ENCODE measurements at regions not wholly inside any gene's neighbourhood (a gene's known extent, or its start where the extent isn't known, plus 50 kb on each side); places are given as distances from the start of the nearest gene placed in this dataset.
A peak's percentile ranks its signal among the peaks of the same experiment; 100 is the strongest.

DNA sequence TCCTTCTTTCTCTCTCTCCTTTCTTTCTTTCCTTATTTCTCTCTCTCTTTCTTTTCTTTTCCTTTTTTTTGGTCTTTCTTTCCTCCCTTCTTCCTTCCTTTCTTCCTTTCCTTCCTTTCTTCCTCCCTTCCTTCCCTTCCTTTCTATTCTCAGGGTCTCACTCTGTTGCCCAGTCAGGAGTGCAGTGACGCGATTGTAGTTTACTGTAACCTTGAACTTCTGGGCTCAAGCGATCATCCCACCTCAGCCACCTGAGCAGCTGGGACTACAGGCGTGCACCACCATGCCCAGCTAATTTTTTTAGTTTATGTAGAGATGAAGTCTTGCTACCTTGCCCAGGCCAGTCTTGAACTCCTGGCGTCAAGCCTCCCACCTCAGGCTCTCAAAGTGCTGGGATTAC, 83.8 kb upstream of the PPM1B start:
- H3K27ac ChIP-seq (ENCODE audit: low read length), result no peak overlapping the region
- H3K9me3 Mint-ChIP-seq, result no peaks in the 10 kb centered on the region
- no peaks in the 10 kb centered on the region for H3K9me3 ChIP-seq (ENCODE audit: control insufficient read depth, insufficient read depth, low read length)
- TF ChIP-seq, protein P1, sequence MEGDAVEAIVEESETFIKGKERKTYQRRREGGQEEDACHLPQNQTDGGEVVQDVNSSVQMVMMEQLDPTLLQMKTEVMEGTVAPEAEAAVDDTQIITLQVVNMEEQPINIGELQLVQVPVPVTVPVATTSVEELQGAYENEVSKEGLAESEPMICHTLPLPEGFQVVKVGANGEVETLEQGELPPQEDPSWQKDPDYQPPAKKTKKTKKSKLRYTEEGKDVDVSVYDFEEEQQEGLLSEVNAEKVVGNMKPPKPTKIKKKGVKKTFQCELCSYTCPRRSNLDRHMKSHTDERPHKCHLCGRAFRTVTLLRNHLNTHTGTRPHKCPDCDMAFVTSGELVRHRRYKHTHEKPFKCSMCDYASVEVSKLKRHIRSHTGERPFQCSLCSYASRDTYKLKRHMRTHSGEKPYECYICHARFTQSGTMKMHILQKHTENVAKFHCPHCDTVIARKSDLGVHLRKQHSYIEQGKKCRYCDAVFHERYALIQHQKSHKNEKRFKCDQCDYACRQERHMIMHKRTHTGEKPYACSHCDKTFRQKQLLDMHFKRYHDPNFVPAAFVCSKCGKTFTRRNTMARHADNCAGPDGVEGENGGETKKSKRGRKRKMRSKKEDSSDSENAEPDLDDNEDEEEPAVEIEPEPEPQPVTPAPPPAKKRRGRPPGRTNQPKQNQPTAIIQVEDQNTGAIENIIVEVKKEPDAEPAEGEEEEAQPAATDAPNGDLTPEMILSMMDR (IDR thresholded peaks at IDR 0.05), result no peak
- peaks cover 12 to 18% of the 10 kb centered on the region in 2 donors for H3K4me1 Mint-ChIP-seq
- H3K4me3 Mint-ChIP-seq, result no peak overlapping the region
- 95% methylated on average over 5 of the region's 5 CpGs for whole genome bisulfite sequencing (ENCODE audit: insufficient coverage)
- H3K27me3 ChIP-seq (ENCODE audit: control insufficient read depth, insufficient read depth, low read length), result no peaks in the 10 kb centered on the region
- H3K27ac Mint-ChIP-seq, result no peak overlapping the region
- peaks cover 11% of the 10 kb centered on the region for H3K4me1 ChIP-seq (ENCODE audit: control insufficient read depth, insufficient read depth, low read length)
- H3K36me3 ChIP-seq (ENCODE audit: control insufficient read depth, insufficient read depth, low read length), result no peaks in the 10 kb centered on the region
- no peak for ATAC-seq
- no peaks in the 10 kb centered on the region for H3K27me3 Mint-ChIP-seq (ENCODE audit: low read depth in 2 of 2)
- no peaks in the 10 kb centered on the region for H3K36me3 Mint-ChIP-seq
- intact Hi-C loops (cut with micrococcal nuclease), result loop anchor here (5.0 kb wide), 4 partner anchors 82 to 872 kb away; partner anchors contain the start of genes CAMKMT, PPM1B and PREPL
- no peak overlapping the region for H3K4me3 ChIP-seq (ENCODE audit: low read length)
- DNase-seq, result no peak

DNA sequence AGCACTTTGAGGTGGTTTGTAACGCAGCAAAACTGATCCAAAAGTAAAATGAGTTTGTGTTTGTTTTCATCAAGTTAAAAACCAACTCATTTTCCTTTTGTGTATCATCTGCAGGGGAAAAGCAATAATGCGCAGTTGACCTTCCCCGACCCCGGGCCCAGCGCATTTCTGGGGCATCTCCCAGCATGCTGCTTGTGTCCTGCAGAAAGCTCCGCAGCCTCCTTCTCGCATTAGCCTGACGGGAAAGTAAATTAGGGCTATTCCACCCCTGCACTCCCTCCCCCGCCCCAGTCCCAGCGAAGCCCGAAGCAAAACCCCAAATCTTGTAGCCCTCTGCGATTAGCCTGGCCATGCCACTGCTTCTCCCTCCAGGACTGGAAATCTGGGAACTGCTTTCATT, 82.0 kb upstream of the PPM1B start:
- H3K9me3 ChIP-seq (ENCODE audit: control insufficient read depth, insufficient read depth, low read length), result no peaks in the 10 kb centered on the region
- H3K27me3 Mint-ChIP-seq (ENCODE audit: low read depth in 2 of 2), result no peaks in the 10 kb centered on the region
- H3K4me1 Mint-ChIP-seq, result peaks cover 22 to 24% of the 10 kb centered on the region in 2 donors
- H3K36me3 ChIP-seq (ENCODE audit: control insufficient read depth, insufficient read depth, low read length), result no peaks in the 10 kb centered on the region
- no peak for ATAC-seq
- H3K4me3 ChIP-seq (ENCODE audit: low read length), result no peak overlapping the region
- no peak for DNase-seq
- H3K4me3 Mint-ChIP-seq, result no peak overlapping the region
- H3K27ac ChIP-seq (ENCODE audit: low read length), result no peak overlapping the region
- 96% methylated on average over 12 of the region's 12 CpGs for WGBS (ENCODE audit: insufficient coverage)
- no peaks in the 10 kb centered on the region for H3K9me3 Mint-ChIP-seq
- no peaks in the 10 kb centered on the region for H3K36me3 Mint-ChIP-seq
- TF ChIP-seq, protein P1 (IDR thresholded peaks at IDR 0.05), result no peak
- peaks cover 28% of the 10 kb centered on the region for H3K4me1 ChIP-seq (ENCODE audit: control insufficient read depth, insufficient read depth, low read length)
- H3K27ac Mint-ChIP-seq, result peak overlapping the region in 1 of 2 donors; percentile 91
- H3K27me3 ChIP-seq (ENCODE audit: control insufficient read depth, insufficient read depth, low read length), result no peaks in the 10 kb centered on the region
- intact Hi-C loops (cut with micrococcal nuclease), result loop anchor here (1.0 to 5.0 kb wide), 7 partner anchors 81 to 871 kb away; partner anchors contain the start of genes CAMKMT, PPM1B and PREPL

DNA sequence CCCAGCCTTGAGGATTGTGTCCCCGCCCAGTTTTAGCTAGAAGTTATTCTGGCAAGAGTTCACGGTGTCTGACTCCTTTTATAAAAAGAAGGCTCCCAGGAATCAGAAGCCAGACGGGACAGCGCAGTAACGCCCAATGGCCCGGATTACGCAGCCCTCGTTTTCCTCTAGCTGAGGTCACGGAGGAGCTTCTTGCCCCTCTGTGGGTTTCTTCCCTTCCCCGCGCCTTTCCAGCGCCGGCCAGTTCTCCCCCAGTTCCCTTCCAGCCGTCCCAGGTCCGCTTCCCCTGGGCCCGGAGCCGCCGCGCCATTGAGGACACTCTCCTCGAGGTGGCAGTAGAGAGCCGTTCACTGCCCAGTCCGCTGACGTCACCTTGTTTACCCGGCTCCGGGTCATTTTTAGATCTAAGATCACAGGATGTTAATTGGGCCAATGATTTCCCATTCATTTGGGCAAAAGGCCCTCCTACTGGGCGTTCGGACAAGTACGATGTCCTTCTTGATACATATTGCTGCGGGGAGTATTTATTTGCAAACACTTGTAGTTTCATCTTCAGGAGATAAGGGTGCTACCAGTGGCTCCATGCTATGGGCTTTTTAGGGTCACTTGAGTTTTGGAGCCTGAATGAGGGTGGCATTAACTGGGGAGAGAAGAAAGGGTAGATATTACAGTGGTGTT, 81.5 kb upstream of the PPM1B start:
- H3K27me3 ChIP-seq (ENCODE audit: control insufficient read depth, insufficient read depth, low read length), result no peaks in the 10 kb centered on the region
- H3K9me3 ChIP-seq (ENCODE audit: control insufficient read depth, insufficient read depth, low read length), result no peaks in the 10 kb centered on the region
- H3K27ac ChIP-seq (ENCODE audit: low read length), result peak overlapping the region; percentile 12
- peaks cover 20 to 25% of the 10 kb centered on the region in 2 donors for H3K4me1 Mint-ChIP-seq
- peak overlapping the region; percentile 88 for H3K4me3 Mint-ChIP-seq
- peak overlapping the region; percentile 21 for H3K4me3 ChIP-seq (ENCODE audit: low read length)
- no peaks in the 10 kb centered on the region for H3K36me3 ChIP-seq (ENCODE audit: control insufficient read depth, insufficient read depth, low read length)
- 16% methylated on average over 29 of the region's 29 CpGs for WGBS (ENCODE audit: insufficient coverage)
- peak; percentile 95 to 98 (median 95) for ATAC-seq
- DNase-seq, result peak; percentile 85 to 90
- no peaks in the 10 kb centered on the region for H3K36me3 Mint-ChIP-seq
- no peaks in the 10 kb centered on the region for H3K9me3 Mint-ChIP-seq
- TF ChIP-seq, protein P1 (IDR thresholded peaks at IDR 0.05), result peak; percentile 93
- peaks cover 29% of the 10 kb centered on the region for H3K4me1 ChIP-seq (ENCODE audit: control insufficient read depth, insufficient read depth, low read length)
- H3K27me3 Mint-ChIP-seq (ENCODE audit: low read depth in 2 of 2), result no peaks in the 10 kb centered on the region
- H3K27ac Mint-ChIP-seq, result peak overlapping the region; percentile 91
- intact Hi-C loops (cut with micrococcal nuclease), result loop anchor here (1.0 to 5.0 kb wide), 7 partner anchors 80 to 870 kb away; partner anchors contain the start of genes CAMKMT, PPM1B and PREPL
